ENCODE measurements at regions not wholly inside any gene's neighbourhood (a gene's known extent, or its start where the extent isn't known, plus 50 kb on each side); places are given as distances from the start of the nearest gene placed in this dataset.

- Histone ChIP-seq H3K4me3 (ENCODE audit: low read depth, low read length) (no peak overlapping the region), H3K36me3 (ENCODE audit: control insufficient read depth, insufficient read depth, low read length) (no peaks in the 10 kb centered on the region), H3K27me3 (ENCODE audit: control insufficient read depth, insufficient read depth, low read length) (no peaks in the 10 kb centered on the region)
- TF ChIP-seq, protein P1, sequence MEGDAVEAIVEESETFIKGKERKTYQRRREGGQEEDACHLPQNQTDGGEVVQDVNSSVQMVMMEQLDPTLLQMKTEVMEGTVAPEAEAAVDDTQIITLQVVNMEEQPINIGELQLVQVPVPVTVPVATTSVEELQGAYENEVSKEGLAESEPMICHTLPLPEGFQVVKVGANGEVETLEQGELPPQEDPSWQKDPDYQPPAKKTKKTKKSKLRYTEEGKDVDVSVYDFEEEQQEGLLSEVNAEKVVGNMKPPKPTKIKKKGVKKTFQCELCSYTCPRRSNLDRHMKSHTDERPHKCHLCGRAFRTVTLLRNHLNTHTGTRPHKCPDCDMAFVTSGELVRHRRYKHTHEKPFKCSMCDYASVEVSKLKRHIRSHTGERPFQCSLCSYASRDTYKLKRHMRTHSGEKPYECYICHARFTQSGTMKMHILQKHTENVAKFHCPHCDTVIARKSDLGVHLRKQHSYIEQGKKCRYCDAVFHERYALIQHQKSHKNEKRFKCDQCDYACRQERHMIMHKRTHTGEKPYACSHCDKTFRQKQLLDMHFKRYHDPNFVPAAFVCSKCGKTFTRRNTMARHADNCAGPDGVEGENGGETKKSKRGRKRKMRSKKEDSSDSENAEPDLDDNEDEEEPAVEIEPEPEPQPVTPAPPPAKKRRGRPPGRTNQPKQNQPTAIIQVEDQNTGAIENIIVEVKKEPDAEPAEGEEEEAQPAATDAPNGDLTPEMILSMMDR (IDR thresholded peaks at IDR 0.05; ENCODE audit: insufficient read depth, low read depth, low read length), result no peak
- ChIA-PET POLR2A (no interaction called here), CTCF (no interaction called here)
- no peak for DNase-seq (ENCODE audit: low read depth)
These were observed 370.7 kb downstream of the GRIA2 start for GRCh38 chr4:157591245-157591644.

DNA sequence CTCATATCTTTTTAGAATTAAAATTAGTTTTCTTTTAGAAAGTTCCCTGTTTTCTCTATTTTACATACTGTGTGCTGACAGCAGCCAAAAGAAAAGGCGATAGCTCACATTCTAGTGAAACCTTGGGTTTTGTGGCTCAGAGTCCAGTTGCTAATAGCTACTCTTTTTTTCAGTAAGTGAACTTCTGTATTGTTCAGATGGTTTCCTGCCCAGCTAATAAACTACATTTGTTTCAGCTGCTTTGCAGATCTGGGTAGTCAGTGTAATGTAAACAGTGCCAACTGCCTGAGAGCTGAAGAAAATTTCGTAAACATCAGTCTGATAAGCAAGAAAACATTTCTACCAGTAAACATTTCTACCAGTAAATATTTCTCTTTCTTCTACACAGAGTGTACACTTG lies 370.2 kb downstream of the GRIA2 start:
- Histone ChIP-seq H3K36me3 (ENCODE audit: control insufficient read depth, insufficient read depth, low read length) (no peaks in the 10 kb centered on the region), H3K4me3 (ENCODE audit: low read depth, low read length) (no peak overlapping the region), H3K27me3 (ENCODE audit: control insufficient read depth, insufficient read depth, low read length) (no peaks in the 10 kb centered on the region)
- ChIA-PET CTCF (no interaction called here), POLR2A (no interaction called here)
- TF ChIP-seq, protein P1 (IDR thresholded peaks at IDR 0.05; ENCODE audit: insufficient read depth, low read depth, low read length), result no peak
- no peak for DNase-seq (ENCODE audit: low read depth)

DNA sequence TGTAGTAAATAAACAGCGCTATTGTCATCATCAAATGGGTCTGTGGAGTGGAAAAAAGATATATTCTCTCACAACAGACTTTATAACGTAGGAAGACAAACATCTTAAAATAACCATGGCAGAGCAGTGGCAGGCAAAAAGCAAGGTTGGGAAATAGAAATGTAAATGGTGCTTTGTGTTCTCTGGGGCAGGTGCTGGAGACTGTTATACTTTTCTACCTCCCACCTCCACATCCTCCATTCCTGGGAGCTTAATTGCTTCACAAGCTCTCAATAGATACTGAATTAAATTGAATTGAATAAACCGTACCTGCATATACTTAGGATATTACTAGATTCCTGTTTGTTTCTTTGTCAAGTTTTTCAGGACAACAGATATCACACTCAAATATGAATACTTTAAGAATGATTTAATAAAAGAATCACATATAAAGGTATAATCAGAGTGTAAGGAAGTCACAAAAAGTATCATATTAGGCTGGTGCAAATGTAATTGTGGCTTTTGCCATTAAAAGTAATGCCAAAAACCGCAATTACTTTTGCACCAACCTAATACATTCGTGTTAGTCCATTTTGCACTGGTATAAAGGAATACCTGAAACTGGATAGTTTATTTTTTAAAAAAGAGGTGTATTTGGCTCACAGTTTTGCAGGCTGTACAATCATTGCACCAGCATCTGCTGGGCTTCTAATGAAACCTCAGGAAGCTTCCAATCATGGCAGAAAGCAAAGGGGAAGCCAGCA lies 367.3 kb downstream of the GRIA2 start:
- ChIA-PET CTCF (no interaction called here), POLR2A (no interaction called here)
- Histone ChIP-seq H3K27me3 (ENCODE audit: control insufficient read depth, insufficient read depth, low read length) (no peaks in the 10 kb centered on the region), H3K36me3 (ENCODE audit: control insufficient read depth, insufficient read depth, low read length) (no peaks in the 10 kb centered on the region), H3K4me3 (ENCODE audit: low read depth, low read length) (no peak overlapping the region)
- no peak for DNase-seq (ENCODE audit: low read depth)
- TF ChIP-seq, protein P1 (IDR thresholded peaks at IDR 0.05; ENCODE audit: insufficient read depth, low read depth, low read length), result no peak

DNA sequence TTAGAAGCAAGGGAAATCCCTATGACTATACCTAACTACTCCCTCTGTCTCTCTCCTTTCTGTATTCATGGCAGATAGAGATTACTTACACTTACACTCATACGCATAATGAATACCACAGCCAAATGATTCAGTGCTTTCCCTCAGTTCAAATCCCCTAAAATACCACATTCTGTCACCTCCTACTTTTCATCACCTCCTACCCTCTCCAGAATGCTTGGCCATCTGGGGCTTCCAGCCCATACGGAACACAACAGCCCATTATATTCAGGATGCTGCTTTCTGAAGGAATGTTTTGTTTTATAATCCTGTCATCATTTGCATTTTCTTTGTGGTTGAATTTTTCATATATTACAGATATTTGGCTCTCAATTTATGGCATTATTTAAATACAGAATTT lies 361.6 kb downstream of the GRIA2 start:
- TF ChIP-seq, protein P1 (IDR thresholded peaks at IDR 0.05; ENCODE audit: insufficient read depth, low read depth, low read length), result no peak
- DNase-seq (ENCODE audit: low read depth), result no peak
- H3K36me3 ChIP-seq (ENCODE audit: control insufficient read depth, insufficient read depth, low read length), result no peaks in the 10 kb centered on the region
- ChIA-PET POLR2A (no interaction called here), CTCF (no interaction called here)
- H3K27me3 ChIP-seq (ENCODE audit: control insufficient read depth, insufficient read depth, low read length), result no peaks in the 10 kb centered on the region
- no peak overlapping the region for H3K4me3 ChIP-seq (ENCODE audit: low read depth, low read length)

DNA sequence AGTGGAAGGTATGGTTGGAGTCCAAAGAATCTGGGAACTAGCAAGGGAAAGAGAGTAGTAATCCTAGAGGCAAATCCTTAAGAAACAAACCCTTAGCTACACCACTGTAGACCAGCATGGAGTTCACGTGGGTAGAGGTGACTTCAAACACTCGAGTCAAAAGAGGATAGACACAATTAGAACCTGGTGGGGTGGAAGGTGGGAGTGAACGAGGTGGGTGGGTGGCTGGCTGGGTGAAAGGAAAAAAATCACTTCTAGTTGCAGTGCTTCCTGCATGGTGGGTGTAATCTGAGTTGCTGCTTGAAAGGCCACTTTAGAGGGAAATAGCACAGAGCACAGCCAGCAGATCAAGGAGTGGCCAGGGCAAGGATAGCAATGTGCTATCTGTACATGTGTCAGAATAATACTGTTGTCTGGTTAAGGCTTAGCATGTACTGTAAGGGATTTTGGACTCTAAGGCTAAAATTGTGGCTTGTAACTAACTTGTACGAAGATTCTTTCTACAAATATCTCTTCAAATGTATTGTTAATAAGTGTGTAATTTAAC lies 356.2 kb downstream of the GRIA2 start:
- DNase-seq (ENCODE audit: low read depth), result no peak
- TF ChIP-seq, protein P1 (IDR thresholded peaks at IDR 0.05; ENCODE audit: insufficient read depth, low read depth, low read length), result no peak
- no peaks in the 10 kb centered on the region for H3K36me3 ChIP-seq (ENCODE audit: control insufficient read depth, insufficient read depth, low read length)
- H3K4me3 ChIP-seq (ENCODE audit: low read depth, low read length), result no peak overlapping the region
- ChIA-PET POLR2A (no interaction called here), CTCF (no interaction called here)
- H3K27me3 ChIP-seq (ENCODE audit: control insufficient read depth, insufficient read depth, low read length), result no peaks in the 10 kb centered on the region

Measured in BJ (cell line).